Caco-2 (cell line): ENCODE measurements at regions not wholly inside any gene's neighbourhood (a gene's known extent, or its start where the extent isn't known, plus 50 kb on each side); places are given as distances from the start of the nearest gene placed in this dataset.
"Not testable (repeated sequence)": the region's sequence is repeated elsewhere in the genome, so short reads cannot be mapped to it uniquely, and the experiment has no call there.

Source experiments
- BruUV-seq: library from RNA; stranded (reverse); fragments of 400-500 nt; replicated peaks from 2 replicates; lab custom pipeline; 2021; lab: Mats Ljungman, UMichigan
- CTCF ChIA-PET: fragments of 300-600 bp; sonication (Branson Sonifier 250); formaldehyde crosslinking; loops from one replicate; lab custom pipeline; 2022; ENCODE audit warnings: antibody characterized with exemption; lab: Charles Lee
- POLR2A ChIA-PET: fragments of 300-600 bp; sonication (Branson Sonifier 250); formaldehyde crosslinking; loops from one replicate; lab custom pipeline; 2022; ENCODE audit warnings: antibody characterized with exemption; lab: Charles Lee
- DNase-seq, 2 experiments: peaks; one replicate each; pipeline versions ENCODE4 v3.0.0 to v3.0.0-alpha.2; 2020 to 2022
- H3K27me3 ChIP-seq: replicated peaks from 2 replicates; pipeline ENCODE4 v1.6.0; 2011; ENCODE audit warnings: low read length; ENCODE audit not compliant: control insufficient read depth, insufficient read depth
- H3K36me3 ChIP-seq: 2 replicates; pipeline ENCODE4 v1.5.1; 2011; ENCODE audit warnings: low read length; ENCODE audit not compliant: control insufficient read depth, insufficient read depth
- H3K4me1 ChIP-seq: fragments of 250-450 bp; sonication (Bioruptor Pico); 2 replicates; pipeline ENCODE4 v1.5.1; 2020; ENCODE audit warnings: mild to moderate bottlenecking
- H3K4me3 ChIP-seq: 2 replicates; pipeline ENCODE4 v1.5.1; 2011; ENCODE audit warnings: low read depth, mild to moderate bottlenecking, control low read depth, low read length
- H3K9me3 ChIP-seq: fragments of 250-450 bp; sonication (Bioruptor Pico); 2 replicates; pipeline ENCODE4 v1.5.1; 2020; ENCODE audit warnings: mild to moderate bottlenecking, moderate library complexity
- H3K27ac Mint-ChIP-seq: one replicate; pipeline ENCODE4 v1.8.0; 2022; ENCODE audit warnings: mixed read lengths; ENCODE audit not compliant: unreplicated experiment
- H3K27me3 Mint-ChIP-seq: one replicate; pipeline ENCODE4 v1.8.0; 2022; ENCODE audit warnings: mixed read lengths; ENCODE audit not compliant: insufficient read depth, unreplicated experiment
- H3K36me3 Mint-ChIP-seq: one replicate; pipeline ENCODE4 v1.8.0; 2022; ENCODE audit warnings: mild to moderate bottlenecking, mixed read lengths; ENCODE audit not compliant: insufficient read depth, unreplicated experiment
- H3K4me1 Mint-ChIP-seq: one replicate; pipeline ENCODE4 v1.8.0; 2022; ENCODE audit warnings: low read depth, mixed read lengths; ENCODE audit not compliant: unreplicated experiment
- H3K4me3 Mint-ChIP-seq: one replicate; pipeline ENCODE4 v1.8.0; 2022; ENCODE audit warnings: mild to moderate bottlenecking, moderate library complexity, mixed read lengths; ENCODE audit not compliant: unreplicated experiment
- H3K9me3 Mint-ChIP-seq: one replicate; pipeline ENCODE4 v1.8.0; 2022; ENCODE audit warnings: mixed read lengths; ENCODE audit not compliant: unreplicated experiment
- CTCF ChIP-seq, 2 experiments: fragments of 200-600 bp in 1 of 2; IDR thresholded peaks; 1 replicate in 1 of 2; 2 replicates in 1 of 2; pipeline versions ENCODE4 v1.5.1 to v1.8.0; 2011 to 2022; ENCODE audit warnings: antibody characterized with exemption in 1 of 2, control low read depth in 1 of 2, inconsistent platforms in 1 of 2, low read depth in 1 of 2, low read length in 1 of 2, mild to moderate bottlenecking in 1 of 2, moderate library complexity in 1 of 2; ENCODE audit not compliant: insufficient read depth in 1 of 2, severe bottlenecking in 1 of 2, unreplicated experiment in 1 of 2
- intact Hi-C: fragments of 100-400 bp; cut with micrococcal nuclease; formaldehyde crosslinking; loops from one replicate; pipeline ENCODE4 v1.10.0; 2022; ENCODE audit not compliant: unreplicated experiment

- H3K9me3 ChIP-seq, result no peaks in the 10 kb centered on the region
- no TSS peak for BruUV-seq
- H3K27me3 ChIP-seq, result no peaks in the 10 kb centered on the region
- TF ChIP-seq CTCF (IDR thresholded peaks at IDR 0.05; ENCODE audit: insufficient read depth in 1 of 2, low read depth in 1 of 2, low read length in 1 of 2, severe bottlenecking in 1 of 2, unreplicated experiment in 1 of 2), result no peak
- intact Hi-C loops, result no loop called here
- DNase-seq, result no peak
- Mint-ChIP-seq H3K36me3 (no peaks in the 10 kb centered on the region), H3K4me3 (no peak overlapping the region), H3K27me3 (no peaks in the 10 kb centered on the region), H3K27ac (no peak overlapping the region), H3K4me1 (peaks cover 13% of the 10 kb centered on the region), H3K9me3 (peaks cover 10% of the 10 kb centered on the region)
- ChIA-PET POLR2A (interaction anchor here (0.9 kb wide), 1 partner anchor 85 kb away, joined by 3 read pairs; no protein-coding TSS in a partner anchor), CTCF (no interaction called here)
- H3K36me3 ChIP-seq, result no peaks in the 10 kb centered on the region
- H3K4me3 ChIP-seq, result no peak overlapping the region
- H3K4me1 ChIP-seq, result no peaks in the 10 kb centered on the region; the same call in 1 of the 2 replicates
Measured at GRCh38 chr11:12058425-12059115, 50.1 kb upstream of the DKK3 start.

- intact Hi-C loops, BruUV-seq, CTCF ChIA-PET, DNase-seq, H3K27me3 ChIP-seq, POLR2A ChIA-PET, H3K4me3 Mint-ChIP-seq, H3K9me3 ChIP-seq, H3K36me3 ChIP-seq, H3K4me1 Mint-ChIP-seq, H3K4me1 ChIP-seq, H3K27ac Mint-ChIP-seq, H3K27me3 Mint-ChIP-seq, H3K4me3 ChIP-seq, H3K36me3 Mint-ChIP-seq: not testable (repeated sequence)
- peaks cover 10% of the 10 kb centered on the region for H3K9me3 Mint-ChIP-seq
Measured at GRCh38 chr11:12059144-12059543, 50.7 kb upstream of the DKK3 start.

GRCh38 chr11:12060385-12060985 is 49.9 kb upstream of the MICAL2 start:
- intact Hi-C loops, result no loop called here
- Mint-ChIP-seq H3K4me1 (peaks cover 8% of the 10 kb centered on the region), H3K36me3 (no peaks in the 10 kb centered on the region), H3K27me3 (no peaks in the 10 kb centered on the region), H3K9me3 (peaks cover 10% of the 10 kb centered on the region), H3K4me3 (no peak overlapping the region), H3K27ac (no peak overlapping the region)
- CTCF ChIA-PET, result no interaction called here
- H3K4me1 ChIP-seq, result peaks cover 8% of the 10 kb centered on the region
- peaks cover 14% of the 10 kb centered on the region for H3K9me3 ChIP-seq
- no peaks in the 10 kb centered on the region for H3K27me3 ChIP-seq
- no peak for TF ChIP-seq CTCF (IDR thresholded peaks at IDR 0.05; ENCODE audit: insufficient read depth in 1 of 2, low read depth in 1 of 2, low read length in 1 of 2, severe bottlenecking in 1 of 2, unreplicated experiment in 1 of 2)
- POLR2A ChIA-PET, result no interaction called here
- BruUV-seq, result no TSS peak
- no peaks in the 10 kb centered on the region for H3K36me3 ChIP-seq
- no peak overlapping the region for H3K4me3 ChIP-seq
- no peak for DNase-seq
